Skeletal muscle tissue (tissue), 3 donors: ENCODE measurements at regions not wholly inside any gene's neighbourhood (a gene's known extent, or its start where the extent isn't known, plus 50 kb on each side); places are given as distances from the start of the nearest gene placed in this dataset.

Source experiments
- H3K27ac ChIP-seq: one replicate; pipeline ENCODE4 v1.7.0; 2013; ENCODE audit warnings: mild to moderate bottlenecking, low read depth, low read length, inconsistent platforms
- H3K27me3 ChIP-seq, 3 donors: one replicate each; pipeline ENCODE4 v1.7.0; 2013; ENCODE audit warnings: low read length in 3 of 3; ENCODE audit not compliant: control insufficient read depth in 3 of 3, insufficient read depth in 3 of 3
- H3K36me3 ChIP-seq, 3 donors: one replicate each; pipeline ENCODE4 v1.7.0; 2013; ENCODE audit warnings: low read length in 3 of 3; ENCODE audit not compliant: control insufficient read depth in 3 of 3, insufficient read depth in 3 of 3
- H3K4me1 ChIP-seq, 3 donors: one replicate each; pipeline ENCODE4 v1.7.0; 2013; ENCODE audit warnings: low read length in 3 of 3, mild to moderate bottlenecking in 3 of 3; ENCODE audit not compliant: control insufficient read depth in 3 of 3, insufficient read depth in 3 of 3
- H3K4me3 ChIP-seq, 3 donors: one replicate each; pipeline ENCODE4 v1.7.0; 2013; ENCODE audit warnings: low read length in 3 of 3
- H3K9ac ChIP-seq, 3 donors: one replicate each; pipeline ENCODE4 v1.7.0; 2013; ENCODE audit warnings: low read length in 3 of 3, mild to moderate bottlenecking in 3 of 3, moderate library complexity in 2 of 3, low read depth in 1 of 3
- H3K9me3 ChIP-seq, 3 donors: one replicate each; pipeline ENCODE4 v1.7.0; 2013; ENCODE audit warnings: low read length in 3 of 3; ENCODE audit not compliant: control insufficient read depth in 3 of 3
- donor health status: Osteomylitis.

GRCh38 chr14:87852107-87852506 is 140.9 kb downstream of the GALC start:
- Histone ChIP-seq H3K9ac (no peak overlapping the region), H3K27me3 (no peaks in the 10 kb centered on the region), H3K27ac (no peak overlapping the region), H3K9me3 (no peaks in the 10 kb centered on the region), H3K4me1 (no peaks in the 10 kb centered on the region), H3K4me3 (no peak overlapping the region), H3K36me3 (no peaks in the 10 kb centered on the region)

GRCh38 chr14:87851190-87851589 is 141.8 kb downstream of the GALC start:
- no peak overlapping the region for H3K27ac ChIP-seq
- no peaks in the 10 kb centered on the region for H3K4me1 ChIP-seq
- H3K4me3 ChIP-seq, result no peak overlapping the region
- no peaks in the 10 kb centered on the region for H3K9me3 ChIP-seq
- no peaks in the 10 kb centered on the region for H3K36me3 ChIP-seq
- H3K9ac ChIP-seq, result no peak overlapping the region
- H3K27me3 ChIP-seq, result no peaks in the 10 kb centered on the region

GRCh38 chr14:87847216-87847755 is 145.7 kb downstream of the GALC start:
- H3K4me1 ChIP-seq, result no peaks in the 10 kb centered on the region
- H3K9me3 ChIP-seq, result no peaks in the 10 kb centered on the region
- H3K27me3 ChIP-seq, result no peaks in the 10 kb centered on the region
- H3K4me3 ChIP-seq, result no peak overlapping the region
- no peaks in the 10 kb centered on the region for H3K36me3 ChIP-seq
- H3K9ac ChIP-seq, result no peak overlapping the region
- H3K27ac ChIP-seq, result no peak overlapping the region

- no peaks in the 10 kb centered on the region for H3K36me3 ChIP-seq
- H3K4me3 ChIP-seq, result no peak overlapping the region
- H3K9me3 ChIP-seq, result no peaks in the 10 kb centered on the region
- no peaks in the 10 kb centered on the region for H3K4me1 ChIP-seq
- no peak overlapping the region for H3K27ac ChIP-seq
- no peaks in the 10 kb centered on the region for H3K27me3 ChIP-seq
- H3K9ac ChIP-seq, result no peak overlapping the region
These were observed 152.1 kb downstream of the GALC start for GRCh38 chr14:87840906-87841305.

GRCh38 chr14:87838931-87839330 is 154.1 kb downstream of the GALC start:
- Histone ChIP-seq H3K9ac (no peak overlapping the region), H3K27me3 (no peaks in the 10 kb centered on the region), H3K4me3 (no peak overlapping the region), H3K27ac (no peak overlapping the region), H3K9me3 (no peaks in the 10 kb centered on the region), H3K4me1 (no peaks in the 10 kb centered on the region), H3K36me3 (no peaks in the 10 kb centered on the region)

GRCh38 chr14:87837296-87837695 is 155.7 kb downstream of the GALC start:
- H3K36me3 ChIP-seq, result no peaks in the 10 kb centered on the region
- no peak overlapping the region for H3K4me3 ChIP-seq
- H3K4me1 ChIP-seq, result no peaks in the 10 kb centered on the region
- H3K27ac ChIP-seq, result no peak overlapping the region
- no peak overlapping the region for H3K9ac ChIP-seq
- H3K9me3 ChIP-seq, result no peaks in the 10 kb centered on the region
- H3K27me3 ChIP-seq, result no peaks in the 10 kb centered on the region

GRCh38 chr14:87834594-87834993 is 158.4 kb downstream of the GALC start:
- H3K9me3 ChIP-seq, result no peaks in the 10 kb centered on the region
- no peak overlapping the region for H3K4me3 ChIP-seq
- no peak overlapping the region for H3K27ac ChIP-seq
- H3K9ac ChIP-seq, result no peak overlapping the region
- H3K27me3 ChIP-seq, result no peaks in the 10 kb centered on the region
- H3K4me1 ChIP-seq, result no peaks in the 10 kb centered on the region
- no peaks in the 10 kb centered on the region for H3K36me3 ChIP-seq

GRCh38 chr14:87833026-87833425 is 160.0 kb downstream of the GALC start:
- no peak overlapping the region for H3K9ac ChIP-seq
- no peaks in the 10 kb centered on the region for H3K4me1 ChIP-seq
- H3K4me3 ChIP-seq, result no peak overlapping the region
- H3K27me3 ChIP-seq, result no peaks in the 10 kb centered on the region
- no peak overlapping the region for H3K27ac ChIP-seq
- no peaks in the 10 kb centered on the region for H3K36me3 ChIP-seq
- no peaks in the 10 kb centered on the region for H3K9me3 ChIP-seq

- H3K27ac ChIP-seq, result no peak overlapping the region
- H3K4me1 ChIP-seq, result no peaks in the 10 kb centered on the region
- H3K36me3 ChIP-seq, result no peaks in the 10 kb centered on the region
- no peaks in the 10 kb centered on the region for H3K9me3 ChIP-seq
- no peaks in the 10 kb centered on the region for H3K27me3 ChIP-seq
- H3K4me3 ChIP-seq, result no peak overlapping the region
- H3K9ac ChIP-seq, result no peak overlapping the region
These were observed 162.4 kb downstream of the GALC start for GRCh38 chr14:87830443-87831096.

GRCh38 chr14:87829543-87829942 is 163.4 kb downstream of the GALC start:
- Histone ChIP-seq H3K4me1 (no peaks in the 10 kb centered on the region), H3K27ac (no peak overlapping the region), H3K9ac (no peak overlapping the region), H3K36me3 (no peaks in the 10 kb centered on the region), H3K9me3 (no peaks in the 10 kb centered on the region), H3K27me3 (no peaks in the 10 kb centered on the region), H3K4me3 (no peak overlapping the region)
